Neural cell (in vitro differentiated cells): ENCODE measurements at regions not wholly inside any gene's neighbourhood (a gene's known extent, or its start where the extent isn't known, plus 50 kb on each side); places are given as distances from the start of the nearest gene placed in this dataset.

Experiments
- H2AFZ ChIP-seq: fragments of 200-600, 300-800 bp; sonication (generic), shearing (Covaris generic); 2 replicates; pipeline ENCODE4 v1.6.0; 2014; ENCODE audit warnings: low read depth, mild to moderate bottlenecking, antibody characterized with exemption, low read length, moderate library complexity
- H3F3A ChIP-seq: fragments of 200-600 bp; shearing (Covaris generic); 2 replicates; pipeline ENCODE4 v1.6.1; 2016; ENCODE audit warnings: mild to moderate bottlenecking, moderate library complexity, mixed read lengths, antibody characterized with exemption, low read length; ENCODE audit not compliant: insufficient read depth, poor library complexity, severe bottlenecking
- H3K27ac ChIP-seq: fragments of 200-600, 300-800 bp; sonication (generic), shearing (Covaris generic); 2 replicates; pipeline ENCODE4 v1.5.1; 2014; ENCODE audit warnings: mild to moderate bottlenecking, low read length, moderate library complexity
- H3K27me3 ChIP-seq: fragments of 300-800, 200-600 bp; sonication (generic), shearing (Covaris generic); 2 replicates; pipeline ENCODE4 v1.6.0; 2014; ENCODE audit warnings: mild to moderate bottlenecking, low read depth, low read length, moderate library complexity; ENCODE audit not compliant: insufficient read depth
- H3K36me3 ChIP-seq: fragments of 300-800, 200-600 bp; sonication (generic), shearing (Covaris generic); 2 replicates; pipeline ENCODE4 v1.5.1; 2014; ENCODE audit warnings: mild to moderate bottlenecking, antibody characterized with exemption, low read length, moderate library complexity; ENCODE audit not compliant: insufficient read depth
- H3K4me2 ChIP-seq: fragments of 300-800, 200-600 bp; sonication (generic), shearing (Covaris generic); 2 replicates; pipeline ENCODE4 v1.6.0; 2014; ENCODE audit warnings: mild to moderate bottlenecking, low read length
- H3K4me3 ChIP-seq: fragments of 300-800, 200-600 bp; sonication (generic), shearing (Covaris generic); 2 replicates; pipeline ENCODE4 v1.5.1; 2014; ENCODE audit warnings: mild to moderate bottlenecking, low read length, moderate library complexity
- H3K79me2 ChIP-seq: fragments of 200-600 bp; shearing (Covaris generic); replicated peaks from 2 replicates; pipeline ENCODE4 v1.6.0; 2014; ENCODE audit warnings: mild to moderate bottlenecking, low read length, moderate library complexity; ENCODE audit not compliant: insufficient read depth
- H3K9ac ChIP-seq: fragments of 300-800, 200-600 bp; sonication (generic), shearing (Covaris generic); 2 replicates; pipeline ENCODE4 v1.6.1; 2016; ENCODE audit warnings: mild to moderate bottlenecking, low read length, mixed read lengths
- H3K9me2 ChIP-seq: fragments of 200-600 bp; shearing (Covaris generic); 2 replicates; pipeline ENCODE4 v1.6.1; 2016; ENCODE audit warnings: mild to moderate bottlenecking, low read length, mixed read lengths; ENCODE audit not compliant: insufficient read depth
- H3K9me3 ChIP-seq: fragments of 200-600, 300-800 bp; sonication (generic), shearing (Covaris generic); 2 replicates; pipeline ENCODE4 v1.6.1; 2016; ENCODE audit warnings: mild to moderate bottlenecking, mixed run types, low read length, moderate library complexity, mixed read lengths
- H4K20me1 ChIP-seq: fragments of 200-600 bp; shearing (Covaris generic); 2 replicates; pipeline ENCODE4 v1.6.1; 2016; ENCODE audit warnings: mild to moderate bottlenecking, mixed run types; ENCODE audit not compliant: insufficient read depth
- EZH2 ChIP-seq: fragments of 200-600, 300-800 bp; shearing (Covaris generic), sonication (generic); IDR thresholded peaks from 2 replicates; pipeline ENCODE4 v1.6.1; 2014; ENCODE audit warnings: antibody characterized with exemption, low read length, borderline replicate concordance, mild to moderate bottlenecking; ENCODE audit not compliant: insufficient read depth, poor library complexity, severe bottlenecking
- MXI1 ChIP-seq: fragments of 450-650 bp; conservative IDR thresholded peaks from 2 replicates; pipeline ENCODE4 v1.6.1; 2014; ENCODE audit warnings: antibody characterized with exemption, mild to moderate bottlenecking; ENCODE audit not compliant: poor library complexity, severe bottlenecking
- POLR2AphosphoS5 ChIP-seq: IDR thresholded peaks from 2 replicates; pipeline ENCODE4 v1.6.1; 2012
- RAD21 ChIP-seq: fragments of 450-650 bp; conservative IDR thresholded peaks from 2 replicates; pipeline ENCODE4 v1.6.1; 2014; ENCODE audit warnings: antibody characterized with exemption, mild to moderate bottlenecking, moderate library complexity
- SMC3 ChIP-seq: fragments of 450-650 bp; conservative IDR thresholded peaks from 2 replicates; pipeline ENCODE4 v1.6.1; 2014; ENCODE audit warnings: antibody characterized with exemption, mild to moderate bottlenecking, moderate library complexity; ENCODE audit not compliant: poor library complexity
- TAF1 ChIP-seq: IDR thresholded peaks from 2 replicates; pipeline ENCODE4 v1.6.1; 2012; ENCODE audit warnings: low read depth
- TF ChIP-seq, protein P1 (sequence below): fragments of 450-650 bp; IDR thresholded peaks from 2 replicates; pipeline ENCODE4 v1.5.1; 2014; ENCODE audit warnings: antibody characterized with exemption, mild to moderate bottlenecking, moderate library complexity; ENCODE audit not compliant: poor library complexity, severe bottlenecking
- TF ChIP-seq, protein P2 (sequence below): IDR thresholded peaks from 2 replicates; pipeline ENCODE4 v1.6.1; 2012; ENCODE audit warnings: borderline replicate concordance

DNA sequence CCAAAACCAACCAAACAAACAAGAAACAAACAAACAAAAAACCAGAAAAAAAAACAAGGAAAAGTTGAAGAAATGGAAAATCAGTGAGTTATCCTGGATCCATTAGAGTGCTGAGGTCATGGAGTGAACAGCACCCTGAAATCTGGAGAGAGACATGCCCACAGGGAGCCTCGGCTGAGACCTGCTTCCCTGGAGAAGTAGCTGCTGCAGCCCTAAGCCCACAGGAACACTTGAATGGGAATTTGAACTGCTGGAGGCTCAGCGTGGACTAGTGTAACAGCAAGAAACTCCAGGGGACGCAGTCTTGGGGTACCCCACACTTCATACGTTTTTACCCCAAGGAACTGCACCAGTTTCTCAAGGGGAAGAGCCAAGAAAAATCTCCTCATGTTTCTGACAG is 144.1 kb upstream of the UBE3A start:
- no peaks in the 10 kb centered on the region for H3K36me3 ChIP-seq
- TF ChIP-seq TAF1 (no peak), RAD21 (no peak), EZH2 (no peak), SMC3 (no peak), POLR2AphosphoS5 (no peak)
- TF ChIP-seq, protein P1, sequence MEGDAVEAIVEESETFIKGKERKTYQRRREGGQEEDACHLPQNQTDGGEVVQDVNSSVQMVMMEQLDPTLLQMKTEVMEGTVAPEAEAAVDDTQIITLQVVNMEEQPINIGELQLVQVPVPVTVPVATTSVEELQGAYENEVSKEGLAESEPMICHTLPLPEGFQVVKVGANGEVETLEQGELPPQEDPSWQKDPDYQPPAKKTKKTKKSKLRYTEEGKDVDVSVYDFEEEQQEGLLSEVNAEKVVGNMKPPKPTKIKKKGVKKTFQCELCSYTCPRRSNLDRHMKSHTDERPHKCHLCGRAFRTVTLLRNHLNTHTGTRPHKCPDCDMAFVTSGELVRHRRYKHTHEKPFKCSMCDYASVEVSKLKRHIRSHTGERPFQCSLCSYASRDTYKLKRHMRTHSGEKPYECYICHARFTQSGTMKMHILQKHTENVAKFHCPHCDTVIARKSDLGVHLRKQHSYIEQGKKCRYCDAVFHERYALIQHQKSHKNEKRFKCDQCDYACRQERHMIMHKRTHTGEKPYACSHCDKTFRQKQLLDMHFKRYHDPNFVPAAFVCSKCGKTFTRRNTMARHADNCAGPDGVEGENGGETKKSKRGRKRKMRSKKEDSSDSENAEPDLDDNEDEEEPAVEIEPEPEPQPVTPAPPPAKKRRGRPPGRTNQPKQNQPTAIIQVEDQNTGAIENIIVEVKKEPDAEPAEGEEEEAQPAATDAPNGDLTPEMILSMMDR: no peak
- TF ChIP-seq, protein P2, sequence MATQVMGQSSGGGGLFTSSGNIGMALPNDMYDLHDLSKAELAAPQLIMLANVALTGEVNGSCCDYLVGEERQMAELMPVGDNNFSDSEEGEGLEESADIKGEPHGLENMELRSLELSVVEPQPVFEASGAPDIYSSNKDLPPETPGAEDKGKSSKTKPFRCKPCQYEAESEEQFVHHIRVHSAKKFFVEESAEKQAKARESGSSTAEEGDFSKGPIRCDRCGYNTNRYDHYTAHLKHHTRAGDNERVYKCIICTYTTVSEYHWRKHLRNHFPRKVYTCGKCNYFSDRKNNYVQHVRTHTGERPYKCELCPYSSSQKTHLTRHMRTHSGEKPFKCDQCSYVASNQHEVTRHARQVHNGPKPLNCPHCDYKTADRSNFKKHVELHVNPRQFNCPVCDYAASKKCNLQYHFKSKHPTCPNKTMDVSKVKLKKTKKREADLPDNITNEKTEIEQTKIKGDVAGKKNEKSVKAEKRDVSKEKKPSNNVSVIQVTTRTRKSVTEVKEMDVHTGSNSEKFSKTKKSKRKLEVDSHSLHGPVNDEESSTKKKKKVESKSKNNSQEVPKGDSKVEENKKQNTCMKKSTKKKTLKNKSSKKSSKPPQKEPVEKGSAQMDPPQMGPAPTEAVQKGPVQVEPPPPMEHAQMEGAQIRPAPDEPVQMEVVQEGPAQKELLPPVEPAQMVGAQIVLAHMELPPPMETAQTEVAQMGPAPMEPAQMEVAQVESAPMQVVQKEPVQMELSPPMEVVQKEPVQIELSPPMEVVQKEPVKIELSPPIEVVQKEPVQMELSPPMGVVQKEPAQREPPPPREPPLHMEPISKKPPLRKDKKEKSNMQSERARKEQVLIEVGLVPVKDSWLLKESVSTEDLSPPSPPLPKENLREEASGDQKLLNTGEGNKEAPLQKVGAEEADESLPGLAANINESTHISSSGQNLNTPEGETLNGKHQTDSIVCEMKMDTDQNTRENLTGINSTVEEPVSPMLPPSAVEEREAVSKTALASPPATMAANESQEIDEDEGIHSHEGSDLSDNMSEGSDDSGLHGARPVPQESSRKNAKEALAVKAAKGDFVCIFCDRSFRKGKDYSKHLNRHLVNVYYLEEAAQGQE: no peak
- H3K27ac ChIP-seq: no peak overlapping the region
- H3K4me2 ChIP-seq: no peak overlapping the region
- no peaks in the 10 kb centered on the region for H3K27me3 ChIP-seq
- no peaks in the 10 kb centered on the region for H3K79me2 ChIP-seq
- H3K9me3 ChIP-seq: peaks cover under 1% of the 10 kb centered on the region
- no peaks in the 10 kb centered on the region for H3K9me2 ChIP-seq
- no peak overlapping the region for H3K4me3 ChIP-seq
- H3K9ac ChIP-seq: no peak overlapping the region
- H2AFZ ChIP-seq: no peak overlapping the region
- no peaks in the 10 kb centered on the region for H4K20me1 ChIP-seq
- no peaks in the 10 kb centered on the region for H3F3A ChIP-seq

DNA sequence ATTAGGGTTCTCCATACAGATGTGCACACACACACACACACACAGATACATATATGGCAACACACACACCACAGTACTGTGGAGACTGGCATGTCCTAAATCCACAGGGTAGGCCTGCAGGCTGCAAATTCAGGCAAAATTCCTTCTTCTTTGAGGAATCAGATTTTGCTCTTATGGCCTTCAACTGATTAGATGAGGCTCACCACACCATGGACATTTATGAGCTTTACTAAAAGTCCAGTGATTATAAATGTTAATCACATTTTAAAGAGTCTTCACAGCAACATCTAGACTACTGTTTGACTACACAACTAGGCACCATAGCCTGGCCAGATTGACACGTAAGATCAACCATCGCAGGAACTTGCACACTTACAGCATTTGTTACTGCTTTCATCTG is 140.3 kb upstream of the UBE3A start:
- Histone ChIP-seq H3K36me3 (no peaks in the 10 kb centered on the region), H3F3A (no peaks in the 10 kb centered on the region), H3K9me3 (no peaks in the 10 kb centered on the region), H4K20me1 (no peaks in the 10 kb centered on the region), H3K27ac (no peak overlapping the region), H3K9ac (no peak overlapping the region), H3K4me2 (no peak overlapping the region), H3K27me3 (no peaks in the 10 kb centered on the region), H3K4me3 (no peak overlapping the region), H2AFZ (no peak overlapping the region), H3K79me2 (no peaks in the 10 kb centered on the region), H3K9me2 (no peaks in the 10 kb centered on the region)
- TF ChIP-seq MXI1: no peak
- TF ChIP-seq, protein P1: no peak
